GM21367 (cell line): ENCODE measurements at regions not wholly inside any gene's neighbourhood (a gene's known extent, or its start where the extent isn't known, plus 50 kb on each side); places are given as distances from the start of the nearest gene placed in this dataset.

Experiments used
- ATAC-seq: cut with Tn5 transposase; IDR thresholded peaks from one replicate; pipeline ENCODE4 v1.9.1; 2021; ENCODE audit not compliant: unreplicated experiment

DNA sequence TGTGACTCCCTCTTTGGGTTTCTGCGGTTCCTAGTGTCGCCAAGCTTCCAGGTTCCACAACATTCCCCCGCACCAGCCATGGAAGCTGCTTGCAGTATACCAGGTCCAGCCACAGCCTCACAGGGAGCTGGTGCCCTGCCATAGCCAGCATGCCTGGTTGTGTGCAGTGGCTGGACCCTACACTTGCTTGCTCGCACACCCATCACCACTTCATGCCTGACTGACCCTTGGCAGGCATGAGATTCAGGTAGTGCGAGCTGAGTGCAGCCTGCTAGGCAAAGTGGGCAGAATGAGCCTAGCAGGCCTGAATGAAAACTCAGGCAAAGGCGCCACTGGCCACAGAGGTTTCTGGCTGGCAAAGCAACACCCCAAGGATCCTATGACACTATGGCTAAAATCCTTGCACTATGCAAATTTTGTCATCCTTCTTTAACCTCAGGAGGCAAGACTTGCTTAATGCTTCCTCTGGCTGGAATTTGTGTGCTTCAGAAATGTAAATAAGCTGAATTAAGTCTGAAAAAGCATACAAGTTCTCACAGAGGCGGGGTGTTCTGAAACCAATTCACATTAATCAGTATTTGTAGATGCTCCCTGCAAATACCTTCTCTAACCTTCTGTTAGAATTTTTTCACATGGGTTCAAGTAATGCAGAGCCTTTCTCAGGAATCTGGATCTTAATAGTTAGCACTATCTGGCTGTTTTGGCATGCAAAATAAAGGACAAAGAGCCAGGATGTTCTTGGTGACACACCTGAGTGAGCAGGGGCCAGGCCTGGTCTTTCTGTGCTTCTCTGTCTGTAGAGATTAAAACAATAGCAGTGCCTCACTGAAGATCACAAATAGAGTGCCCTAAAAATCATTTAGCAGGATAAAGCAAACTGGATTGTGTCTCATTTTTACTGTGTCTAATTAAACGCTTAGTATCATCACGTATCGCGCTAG lies 256.9 kb downstream of the GPATCH2 start:
- no peak for ATAC-seq

DNA sequence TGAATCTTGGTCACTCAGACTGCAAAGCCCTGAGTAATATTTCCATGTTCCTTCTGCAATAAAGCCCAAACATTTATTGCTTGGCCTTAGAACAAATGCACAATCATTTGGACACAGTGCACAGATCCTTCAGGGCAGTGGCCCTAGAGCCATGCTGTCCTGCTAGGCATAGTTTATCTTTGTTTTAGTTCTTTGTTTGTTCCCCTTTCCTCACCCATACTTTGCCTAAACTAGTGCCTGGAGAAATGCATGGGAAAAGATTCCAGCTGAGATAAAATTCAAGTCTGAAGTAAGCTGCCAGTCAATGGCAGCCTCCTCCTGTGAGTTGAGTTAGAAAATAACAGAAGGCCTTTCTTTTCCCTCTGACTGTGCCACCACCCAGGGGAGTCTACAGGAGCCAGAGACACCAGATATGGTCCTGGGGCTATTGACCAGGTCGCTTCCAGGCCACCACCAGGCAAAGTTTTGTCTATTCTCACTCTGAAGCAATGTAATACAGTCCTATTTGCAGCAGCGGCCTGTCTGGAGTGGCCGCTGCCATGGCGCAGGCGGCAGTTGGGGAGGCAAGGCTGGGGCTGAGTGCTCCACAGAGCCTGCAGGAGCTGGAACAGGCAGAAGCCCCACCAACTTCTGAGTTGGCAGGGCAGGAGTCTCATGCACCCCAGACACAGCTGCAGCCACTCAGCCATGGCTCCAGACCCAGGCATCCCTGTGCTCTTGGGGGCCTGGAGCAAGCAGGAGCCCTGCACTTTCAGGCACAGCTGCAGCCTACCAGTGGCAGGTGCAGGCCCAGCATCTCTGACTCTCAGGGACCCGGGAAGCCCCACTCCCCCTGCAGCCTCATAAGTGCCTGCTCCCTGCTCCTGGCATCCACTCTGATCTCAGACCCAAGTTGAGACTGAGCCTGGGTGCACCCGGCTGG lies 258.6 kb downstream of the GPATCH2 start:
- no peak for ATAC-seq

DNA sequence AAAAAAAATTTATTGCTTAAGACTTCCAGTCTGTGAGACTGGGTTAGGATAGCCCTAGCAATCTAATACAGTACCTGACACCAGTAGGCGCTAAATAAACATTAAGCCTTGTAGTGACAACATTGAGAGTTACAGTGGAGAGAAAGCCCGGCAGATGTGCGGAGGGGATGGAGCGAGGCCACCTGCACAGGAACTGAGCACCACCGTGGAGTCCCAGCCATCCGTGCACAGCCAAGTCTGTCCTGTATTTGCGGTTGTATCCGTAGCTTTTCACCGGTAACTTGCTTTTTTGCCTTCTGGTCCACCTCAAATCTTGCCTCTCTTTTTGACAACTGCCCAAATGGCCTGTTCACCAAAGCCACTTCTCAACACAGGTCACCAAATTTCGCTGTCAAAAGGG lies 260.1 kb downstream of the GPATCH2 start:
- ATAC-seq: no peak

DNA sequence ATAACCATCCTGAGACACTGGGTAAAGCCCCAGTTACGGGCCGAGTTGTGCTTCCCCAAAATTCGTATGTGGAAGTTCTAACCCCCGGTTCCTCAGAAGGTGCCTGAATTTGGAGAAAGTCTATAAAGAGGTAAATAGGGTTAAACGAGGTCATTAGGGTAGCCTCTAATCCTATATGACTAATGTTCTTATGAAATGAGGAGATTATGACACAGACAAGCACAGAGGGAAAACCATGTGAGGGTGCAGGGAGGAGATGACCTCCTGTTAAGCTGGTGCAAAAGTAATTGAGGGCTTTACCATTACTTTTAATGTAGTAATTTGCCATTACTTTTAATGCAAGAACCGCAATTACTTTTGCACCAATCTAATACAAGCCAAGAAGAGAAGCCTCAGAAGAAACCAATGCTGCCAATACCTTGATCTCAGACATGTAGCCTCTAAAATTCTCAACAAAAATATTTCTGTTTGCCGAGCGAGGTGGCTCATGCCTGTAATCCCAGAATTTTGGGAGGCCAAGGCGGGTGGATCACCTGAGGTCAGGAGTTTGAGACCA lies 260.8 kb downstream of the GPATCH2 start:
- ATAC-seq: no peak

DNA sequence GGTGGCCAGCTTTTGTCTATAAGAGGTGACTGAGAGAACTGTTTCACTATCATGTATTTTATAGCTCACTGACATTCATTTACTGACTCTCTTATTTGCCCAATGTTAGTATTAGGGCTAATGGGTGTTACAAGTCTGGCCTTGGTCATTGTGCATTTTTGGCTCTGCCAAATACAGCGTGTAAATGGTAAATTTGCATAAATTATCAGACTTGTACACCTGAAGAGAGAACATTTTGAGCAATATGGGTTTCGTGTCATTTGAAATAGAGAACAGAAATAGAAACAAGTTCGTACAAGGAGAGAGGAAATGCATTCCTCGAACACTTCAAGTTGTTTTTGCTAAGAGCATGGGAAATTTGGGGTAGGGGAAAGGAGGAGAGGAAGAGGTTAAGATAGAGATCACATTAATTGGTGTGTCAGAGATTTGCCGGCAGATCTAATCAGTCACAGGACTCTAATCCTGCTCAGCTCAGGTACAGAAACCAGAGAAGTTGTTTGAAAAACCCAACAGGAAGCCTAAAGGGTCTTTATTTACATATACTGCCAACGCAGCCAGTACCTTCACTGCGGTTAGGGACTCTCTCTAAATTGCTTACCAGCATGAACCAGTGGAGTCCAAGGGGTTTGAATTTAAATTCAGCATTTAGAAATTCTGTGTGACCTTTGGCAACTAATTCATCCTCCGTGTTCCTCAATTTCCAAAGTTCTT lies 261.5 kb downstream of the GPATCH2 start:
- ATAC-seq: peak; percentile 93

DNA sequence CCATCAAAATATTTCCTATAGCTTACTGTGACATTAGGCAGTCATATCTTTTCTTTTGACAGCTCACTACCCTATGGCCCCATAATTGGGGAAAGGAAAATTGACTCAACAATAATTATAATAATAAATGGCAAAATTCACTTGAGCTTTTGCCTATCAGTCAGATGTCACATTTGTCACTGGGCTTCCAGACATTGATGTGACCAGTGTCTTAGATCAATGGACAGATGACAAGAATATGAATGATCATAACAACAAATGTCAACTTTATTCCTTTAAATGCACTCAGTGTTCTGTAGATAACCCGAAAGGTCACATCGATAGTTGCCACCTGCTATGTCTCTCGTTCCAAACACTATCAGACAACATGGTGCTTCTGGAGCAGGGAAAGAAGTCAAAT lies 266.7 kb downstream of the GPATCH2 start:
- ATAC-seq: no peak

DNA sequence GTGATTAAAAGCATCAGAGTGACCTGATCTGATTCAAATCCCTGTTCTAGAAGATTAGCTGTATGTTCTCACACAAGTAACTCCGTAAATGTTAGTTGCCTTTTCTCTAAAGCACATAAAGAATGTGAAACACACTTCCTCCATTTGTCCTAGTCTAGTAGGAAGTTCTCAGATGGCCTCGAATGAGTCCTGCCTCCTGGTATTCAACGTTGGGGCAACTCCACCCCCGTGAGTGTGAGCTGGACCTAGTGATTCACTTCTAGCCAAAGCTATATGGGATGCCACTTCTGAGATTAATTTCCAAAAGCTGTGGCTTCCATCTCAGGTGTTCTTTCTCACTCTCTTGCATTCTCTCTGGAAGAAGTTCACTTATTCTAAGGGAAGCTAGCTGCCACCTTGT lies 267.6 kb downstream of the GPATCH2 start:
- no peak for ATAC-seq

DNA sequence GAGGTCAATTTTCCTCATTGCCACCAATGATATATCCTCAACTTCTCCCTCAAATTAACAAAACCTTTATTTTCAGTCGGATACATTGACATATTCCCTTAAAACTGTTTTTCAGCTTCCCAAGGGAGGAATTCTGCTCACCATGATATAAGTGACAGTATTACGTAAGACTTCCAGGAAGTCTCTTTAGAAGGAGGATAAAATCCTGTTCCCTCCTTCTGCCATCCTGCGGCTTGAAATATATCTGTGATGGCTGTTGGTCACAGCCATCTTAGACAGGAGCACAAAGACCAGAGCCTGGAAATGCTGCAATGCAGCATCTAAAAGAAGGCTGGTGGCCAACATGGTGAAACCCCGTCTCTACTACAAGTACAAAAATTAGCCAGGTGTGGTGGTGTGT lies 270.4 kb downstream of the GPATCH2 start:
- ATAC-seq: no peak

DNA sequence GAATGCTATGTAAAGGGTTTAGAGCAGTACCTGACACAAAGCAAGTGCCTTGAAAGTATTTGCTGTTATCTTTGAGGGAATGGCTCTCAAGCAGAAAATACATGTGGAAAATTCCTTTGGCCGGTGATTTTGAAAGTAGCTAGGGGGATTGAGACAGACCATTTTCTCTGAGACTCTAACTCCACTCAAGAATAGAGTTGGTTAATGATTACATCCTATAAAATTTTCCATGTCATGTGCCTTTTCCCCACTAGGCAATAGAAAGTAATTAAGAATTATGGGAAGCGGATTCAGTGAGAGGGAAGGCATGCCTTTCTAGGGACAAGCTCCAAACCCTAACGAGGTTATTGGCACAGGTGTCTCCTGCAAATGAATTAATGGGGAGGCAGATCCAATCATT lies 276.0 kb downstream of the GPATCH2 start:
- no peak for ATAC-seq

DNA sequence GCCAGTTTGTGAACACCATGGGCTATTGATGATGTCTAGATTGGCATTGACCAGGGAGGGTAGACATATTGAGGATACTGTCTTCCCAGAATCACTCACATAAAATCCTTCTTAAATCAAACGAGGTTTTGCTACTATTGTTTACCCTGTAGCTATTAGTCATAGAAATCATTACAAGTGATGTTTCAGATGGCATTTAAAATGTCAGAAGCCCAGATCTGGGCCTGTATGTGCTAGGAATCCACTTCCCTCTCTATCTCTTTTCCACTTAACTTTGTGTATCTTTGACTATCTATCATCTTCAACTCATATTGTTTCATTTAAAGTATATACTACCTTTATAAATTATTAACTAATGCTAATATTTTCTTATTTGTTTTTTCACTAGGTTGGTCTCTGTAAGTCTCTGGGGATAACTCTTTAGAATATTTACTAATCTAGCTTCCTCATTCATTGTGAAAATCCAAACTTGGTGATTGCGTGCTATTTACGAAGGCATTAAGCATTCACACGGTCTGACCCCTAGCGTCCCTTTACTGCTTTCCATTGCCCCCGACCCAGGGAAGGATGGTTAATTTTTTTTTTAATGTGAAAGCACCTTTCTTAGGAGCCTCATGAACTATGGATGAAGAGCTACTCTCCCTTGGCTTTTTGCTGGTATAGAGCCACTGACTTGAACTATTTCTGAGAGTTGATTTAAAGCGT lies 281.8 kb downstream of the GPATCH2 start:
- no peak for ATAC-seq

DNA sequence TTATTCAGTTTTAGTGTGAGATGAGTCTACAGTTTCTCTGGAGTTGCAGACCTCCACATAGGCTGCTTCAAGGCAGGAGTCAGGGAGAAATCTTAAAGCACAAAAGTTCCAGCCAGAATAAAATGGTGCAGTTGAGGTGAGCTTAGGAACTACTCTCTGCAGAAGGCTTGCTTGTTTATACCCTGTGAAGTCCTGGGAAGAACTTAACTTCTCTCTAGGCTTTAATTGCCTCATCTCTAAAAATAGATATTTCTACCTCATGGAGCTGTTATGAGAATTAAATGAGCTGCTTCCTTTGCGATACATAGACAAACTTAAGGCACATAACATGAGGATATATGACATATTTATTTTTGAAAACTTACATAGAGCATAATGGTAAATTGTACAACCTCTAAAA lies 286.2 kb downstream of the GPATCH2 start:
- ATAC-seq: no peak

DNA sequence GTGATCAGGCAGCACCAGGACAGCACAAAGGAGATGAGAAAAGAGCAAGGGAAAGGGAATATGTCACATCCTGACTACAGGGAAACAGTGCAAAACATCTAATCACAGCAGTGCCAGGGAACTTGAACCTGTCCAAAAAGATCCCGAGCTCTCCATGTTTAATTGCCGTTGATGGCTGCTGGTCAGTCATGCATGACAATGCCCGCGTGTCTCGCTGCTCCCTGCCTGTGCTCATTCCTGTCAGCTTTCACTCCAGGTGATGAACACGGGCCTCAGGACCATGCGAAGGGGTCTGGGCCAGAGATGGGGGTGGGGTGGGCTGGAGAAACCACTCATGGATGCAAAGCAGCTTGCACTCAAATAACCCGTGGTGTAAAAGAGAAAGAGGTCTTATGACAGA lies 287.0 kb downstream of the GPATCH2 start:
- no peak for ATAC-seq

DNA sequence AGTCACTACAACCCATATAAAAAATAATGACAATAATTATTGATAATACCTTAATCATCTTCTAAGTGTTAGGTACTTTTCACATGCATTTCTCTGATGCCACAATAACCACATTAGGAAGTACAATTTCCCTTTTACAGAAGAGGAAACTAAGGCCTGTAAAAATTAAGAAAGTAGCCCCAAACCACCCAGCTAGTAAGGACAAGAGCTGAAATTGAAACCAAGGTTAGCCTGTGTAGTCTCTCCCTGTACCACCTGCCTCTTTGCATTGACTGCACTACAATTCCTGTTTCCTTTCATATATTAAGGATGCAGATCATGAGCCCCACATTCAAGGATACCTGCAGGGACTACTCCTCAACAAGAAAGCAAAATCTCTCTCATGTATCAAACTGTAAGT lies 288.8 kb downstream of the GPATCH2 start:
- no peak for ATAC-seq

DNA sequence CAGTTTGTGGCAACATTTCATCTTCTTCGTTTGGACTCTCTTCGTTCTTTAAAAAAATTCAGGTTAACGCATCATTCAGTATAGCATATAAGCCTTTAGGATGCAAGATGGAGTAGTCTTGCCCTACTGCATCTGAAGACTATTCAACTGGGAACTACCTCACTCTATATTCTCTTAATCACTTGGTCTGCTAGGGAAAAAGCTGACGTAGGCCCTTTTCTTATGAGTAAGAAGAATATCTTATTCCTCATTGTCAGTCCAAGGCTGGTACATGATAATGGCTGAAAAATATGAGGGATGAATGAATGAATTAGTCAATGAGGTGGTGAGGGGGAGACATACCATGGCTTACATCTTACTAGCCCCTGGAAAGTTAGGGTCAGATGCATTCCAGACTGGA lies 294.2 kb downstream of the GPATCH2 start:
- ATAC-seq: no peak

DNA sequence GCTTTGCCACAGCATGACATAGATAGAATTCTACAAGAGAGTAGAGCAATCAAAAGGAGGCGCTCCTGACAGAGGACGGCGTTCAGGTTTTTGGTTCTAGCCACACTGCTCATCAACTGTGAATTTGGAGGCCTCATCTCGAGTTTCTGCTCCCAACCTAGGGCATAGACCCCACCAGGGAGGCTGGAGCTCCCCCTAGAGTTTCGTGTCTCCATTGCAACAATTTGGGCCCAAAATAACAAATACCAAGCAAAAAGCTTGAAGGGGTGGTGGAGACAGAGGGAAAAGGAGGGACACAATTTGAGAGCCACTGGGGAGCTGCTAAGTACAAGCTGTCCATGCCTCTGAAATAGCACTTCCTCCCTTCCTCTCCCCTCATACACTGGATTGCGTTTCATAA lies 297.0 kb downstream of the GPATCH2 start:
- ATAC-seq: peak; percentile 89

DNA sequence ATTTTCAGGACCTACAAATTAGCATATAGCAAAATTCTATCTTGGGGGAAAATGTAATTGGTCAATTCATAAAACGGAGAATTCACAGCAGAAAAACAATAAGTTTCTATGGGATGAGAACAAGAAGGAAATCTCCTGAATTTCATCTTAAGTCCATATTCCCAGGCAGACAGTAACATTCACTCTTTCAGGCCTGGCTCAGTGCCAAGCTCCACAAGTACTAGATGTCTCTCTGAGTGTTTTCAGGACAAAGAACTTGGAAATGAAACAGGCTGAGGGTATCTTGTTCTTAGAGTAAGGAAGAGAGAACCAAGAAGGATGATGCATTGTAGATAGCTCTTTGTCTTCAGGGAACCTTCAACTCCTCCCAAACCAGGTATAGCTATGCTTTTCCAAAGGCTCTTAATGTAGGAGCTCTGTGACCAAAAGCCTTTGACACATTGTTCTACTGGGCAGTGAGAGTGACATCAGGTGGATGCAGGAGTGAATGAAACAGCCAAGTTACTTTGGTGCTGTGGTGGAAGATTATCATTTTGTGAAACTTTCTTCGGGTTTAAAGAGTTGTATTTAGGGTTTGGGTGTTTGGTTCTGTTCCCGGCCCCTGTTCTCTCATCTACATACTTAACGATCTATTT lies 298.3 kb downstream of the GPATCH2 start:
- no peak for ATAC-seq

DNA sequence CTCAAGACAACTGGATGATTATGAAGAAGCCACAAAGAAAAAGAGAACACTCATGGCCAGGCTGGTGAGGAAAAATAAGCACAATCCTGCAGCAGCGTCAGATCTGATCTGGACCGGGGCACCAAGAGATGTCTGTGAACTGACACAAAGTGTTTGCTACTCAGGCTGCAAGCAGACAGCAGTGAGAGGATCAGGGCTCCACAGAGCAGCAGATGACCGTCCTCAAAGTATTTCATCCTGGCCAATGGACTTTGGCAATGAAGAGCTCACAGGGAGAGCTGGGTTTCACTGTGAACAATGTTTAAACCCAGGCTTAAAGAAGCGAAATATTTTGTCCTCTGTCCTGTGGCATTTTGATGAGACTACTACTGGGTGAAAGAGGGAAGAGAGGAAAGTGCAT lies 299.2 kb downstream of the GPATCH2 start:
- no peak for ATAC-seq

DNA sequence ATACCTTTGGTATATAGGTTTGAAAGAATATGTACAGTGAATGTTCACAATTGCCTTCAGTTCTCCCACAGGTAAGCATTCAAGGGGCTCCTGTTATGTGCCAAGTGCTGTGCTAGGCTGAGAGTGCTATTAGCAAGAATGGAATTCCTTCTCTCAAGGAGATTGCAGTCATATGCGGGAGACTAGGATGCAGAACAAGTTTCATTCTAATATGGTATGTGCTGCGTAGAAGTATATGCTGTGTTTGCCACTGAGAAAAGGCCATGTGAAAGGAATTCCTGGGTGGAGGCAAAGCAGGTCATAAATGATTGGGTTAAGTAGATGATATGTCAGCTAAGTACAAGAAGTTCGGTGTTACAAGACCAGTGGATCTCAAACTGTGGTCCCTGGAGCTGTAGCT lies 303.0 kb downstream of the GPATCH2 start:
- no peak for ATAC-seq

DNA sequence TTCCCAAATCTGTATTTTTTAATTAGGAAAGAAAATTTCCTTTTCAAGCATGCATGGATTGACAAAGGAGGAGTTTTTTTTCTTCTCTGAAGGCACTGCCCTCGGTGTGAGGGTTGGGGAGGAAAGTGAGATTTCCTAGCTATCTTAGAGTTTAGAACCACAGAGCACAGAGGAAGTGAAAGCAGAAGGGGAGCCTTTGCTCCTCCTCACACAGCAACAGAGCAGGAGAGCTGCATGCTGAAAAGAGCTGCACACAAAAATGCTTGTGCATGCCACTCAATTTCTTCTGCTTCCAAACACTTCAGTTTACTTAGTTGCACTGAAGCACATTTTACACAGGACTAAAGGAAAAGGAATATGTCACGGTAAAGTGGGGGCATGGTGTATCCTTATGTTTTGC lies 308.1 kb downstream of the GPATCH2 start:
- peak; percentile 100 for ATAC-seq

DNA sequence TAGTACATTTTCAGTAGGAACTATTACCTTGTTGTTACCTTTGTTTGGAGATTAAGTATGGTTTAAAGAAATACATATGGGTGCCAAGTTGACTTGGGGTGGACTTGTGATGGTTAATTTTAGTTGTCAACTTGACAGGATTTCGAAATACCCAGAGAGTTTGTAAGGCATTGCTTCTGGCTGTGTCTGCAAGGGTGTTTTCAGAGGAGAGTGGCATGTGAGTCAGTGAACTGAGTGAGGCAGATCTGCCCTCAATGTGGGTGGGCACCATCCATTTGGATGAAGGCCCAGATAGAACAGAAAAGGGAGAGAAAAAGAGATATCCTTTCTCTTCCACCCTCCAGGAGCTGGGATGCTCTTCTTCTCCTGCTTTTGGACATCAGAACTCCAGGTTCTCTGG lies 315.5 kb downstream of the GPATCH2 start:
- ATAC-seq: no peak
